GM21529 (cell line): ENCODE measurements at regions not wholly inside any gene's neighbourhood (a gene's known extent, or its start where the extent isn't known, plus 50 kb on each side); places are given as distances from the start of the nearest gene placed in this dataset.

Source experiments
- ATAC-seq: cut with Tn5 transposase; IDR thresholded peaks from one replicate; pipeline ENCODE4 v1.9.1; 2021; ENCODE audit not compliant: unreplicated experiment

DNA sequence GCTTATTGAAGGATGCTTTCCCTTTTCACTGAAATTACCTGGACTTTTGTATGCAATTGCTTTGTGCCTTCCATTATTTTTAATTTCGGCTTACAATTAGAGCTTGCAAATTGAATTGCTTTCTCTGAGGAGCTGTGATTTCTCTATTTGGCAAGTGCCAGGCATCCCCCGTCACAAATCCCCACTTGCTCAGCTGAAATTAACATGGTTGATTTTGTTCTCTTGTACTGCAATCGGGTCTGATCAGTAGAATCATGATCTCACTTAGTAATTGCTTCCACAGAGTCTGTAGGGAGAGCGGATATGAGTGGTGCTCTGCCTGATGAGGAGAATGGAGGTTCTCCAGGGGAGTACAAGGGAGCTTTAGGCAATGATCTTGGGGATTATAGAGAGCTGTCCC, 495.5 kb upstream of the SGCD start:
- no peak for ATAC-seq

DNA sequence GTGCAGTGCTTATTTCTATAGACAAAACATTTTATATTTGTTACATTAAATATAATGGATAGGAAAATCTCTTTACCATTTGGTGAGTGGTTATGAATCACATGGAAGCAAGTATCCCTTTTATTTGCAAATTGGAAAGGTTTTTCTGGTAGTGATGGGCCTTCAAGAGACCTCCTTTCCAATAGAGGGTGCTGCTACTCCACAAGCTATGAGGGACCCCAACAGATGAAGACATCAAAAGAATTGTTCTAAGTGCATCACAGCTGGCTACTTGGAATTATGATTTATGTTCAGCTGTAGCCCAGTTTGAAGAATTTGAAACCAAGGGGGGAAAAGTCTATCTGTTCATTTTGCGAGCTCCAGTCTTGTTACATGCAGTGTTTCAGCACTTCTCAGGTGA, 493.7 kb upstream of the SGCD start:
- ATAC-seq: no peak

DNA sequence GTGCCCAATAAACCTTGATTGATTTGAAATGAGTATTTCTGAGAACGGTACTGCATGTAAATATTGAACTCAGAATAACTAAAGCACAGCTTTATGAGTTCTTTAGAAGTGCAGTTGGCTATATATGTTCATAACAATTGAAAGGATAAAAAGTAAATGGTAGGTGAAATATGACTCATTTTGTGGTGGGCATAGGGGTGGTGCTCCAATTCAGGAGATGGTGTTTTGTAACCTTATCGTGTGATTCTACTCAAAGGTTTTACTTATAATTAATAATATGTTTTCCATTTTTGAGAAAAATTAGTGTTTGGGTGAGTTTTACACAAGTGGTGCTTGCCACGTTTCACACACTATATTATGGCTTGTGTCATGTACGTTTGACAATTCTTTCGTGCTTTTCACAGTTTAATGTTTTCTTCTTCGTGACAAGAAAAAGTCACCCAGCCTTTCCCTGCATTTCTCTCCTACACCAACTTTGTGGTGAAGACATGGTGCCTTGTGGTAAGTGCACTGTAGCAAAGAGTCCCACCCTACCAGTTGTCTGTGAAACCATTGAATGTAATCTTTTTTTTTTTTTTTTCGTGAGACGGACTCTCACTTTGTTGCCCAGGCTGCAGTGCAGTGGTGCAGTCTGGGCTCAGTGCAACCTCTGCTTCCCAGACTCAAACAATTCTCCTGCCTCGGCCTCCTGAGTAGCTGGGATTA, 492.5 kb upstream of the SGCD start:
- ATAC-seq: no peak

DNA sequence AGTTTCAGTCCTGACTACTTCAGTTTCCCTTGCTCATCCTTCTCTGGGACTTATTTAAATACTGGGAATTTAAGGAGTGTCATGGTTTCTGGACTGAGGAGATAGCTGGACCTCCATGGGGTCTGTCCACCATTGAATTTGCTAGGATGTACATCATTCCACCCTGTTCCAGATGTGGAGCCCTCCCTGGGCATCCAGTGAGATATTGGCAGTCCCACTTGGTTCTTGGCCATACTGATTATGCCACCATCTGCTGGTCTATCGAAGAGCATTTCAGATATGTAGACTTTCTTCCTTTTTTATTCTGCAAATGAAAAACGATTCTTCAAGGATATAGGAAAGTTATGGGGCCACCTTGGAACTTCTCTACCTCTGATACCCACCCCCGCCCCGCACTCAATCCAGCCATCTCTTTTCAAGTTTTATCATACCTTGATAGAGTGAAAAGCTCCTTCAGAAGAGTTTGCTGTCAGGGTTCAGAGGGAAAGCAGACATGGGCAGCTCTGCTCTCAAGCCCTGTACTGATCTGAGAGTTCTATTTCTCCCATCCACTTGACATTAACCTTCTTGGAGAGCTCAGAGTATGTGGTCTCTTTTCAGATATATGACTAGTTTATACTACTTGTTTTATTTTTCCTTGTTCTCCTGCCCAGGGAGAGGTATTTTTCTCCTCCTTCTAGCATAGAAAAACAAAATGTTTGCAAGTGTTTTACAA, 490.7 kb upstream of the SGCD start:
- ATAC-seq: no peak

DNA sequence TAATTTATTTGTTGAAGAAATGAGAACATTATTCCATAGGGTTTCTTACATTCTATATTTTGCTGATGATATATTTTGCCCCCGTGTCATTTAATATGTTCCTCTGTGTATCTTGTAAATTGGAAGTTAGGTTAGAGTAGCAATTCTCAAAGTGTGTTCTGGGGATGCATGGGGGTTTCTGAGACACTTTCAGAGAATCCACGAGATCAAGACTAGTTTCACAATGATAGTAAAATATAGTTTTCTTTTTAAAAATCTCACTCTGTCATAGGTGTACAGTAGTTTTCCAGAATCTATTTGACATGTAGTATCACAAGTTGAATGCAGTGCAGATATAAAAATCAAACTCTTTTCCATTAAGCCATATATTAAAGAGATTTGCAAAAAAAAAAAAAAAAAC, 488.6 kb upstream of the SGCD start:
- no peak for ATAC-seq

DNA sequence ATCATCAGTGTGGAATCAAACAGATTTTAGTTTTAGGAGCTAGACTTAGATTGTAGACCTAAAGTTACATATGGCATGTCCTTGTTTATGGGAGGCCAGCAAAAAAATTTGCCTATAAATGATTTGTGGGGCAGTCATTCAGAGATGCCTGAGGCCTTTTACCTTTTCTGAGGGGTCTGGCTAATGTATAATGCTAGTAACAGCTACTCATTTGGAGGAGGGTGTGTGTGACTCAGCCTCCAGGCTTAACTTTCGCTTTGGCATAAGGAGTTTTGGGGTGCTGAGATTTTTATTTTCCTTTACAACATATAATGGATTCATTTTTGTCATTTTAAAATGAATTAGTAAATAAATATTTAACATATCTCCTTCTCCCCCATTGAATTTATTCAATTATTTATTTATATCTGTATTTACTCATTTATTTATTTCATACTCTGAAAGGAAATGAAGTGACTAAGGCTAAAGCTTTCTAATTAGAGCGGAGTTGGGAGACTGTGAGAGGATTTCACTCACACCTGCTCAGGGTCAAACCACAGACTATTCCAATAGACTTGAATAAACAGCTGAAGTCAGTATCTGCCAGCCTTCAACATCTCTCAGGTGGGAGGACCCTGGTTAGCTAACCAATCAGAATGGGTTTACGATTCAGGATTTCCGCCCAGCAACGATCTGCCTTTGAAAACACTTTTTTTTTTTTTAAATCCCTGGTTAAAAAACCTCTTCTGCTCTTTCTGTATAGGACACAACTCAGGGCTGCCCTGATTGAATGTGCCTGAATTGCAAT, 487.5 kb upstream of the SGCD start:
- ATAC-seq: no peak

DNA sequence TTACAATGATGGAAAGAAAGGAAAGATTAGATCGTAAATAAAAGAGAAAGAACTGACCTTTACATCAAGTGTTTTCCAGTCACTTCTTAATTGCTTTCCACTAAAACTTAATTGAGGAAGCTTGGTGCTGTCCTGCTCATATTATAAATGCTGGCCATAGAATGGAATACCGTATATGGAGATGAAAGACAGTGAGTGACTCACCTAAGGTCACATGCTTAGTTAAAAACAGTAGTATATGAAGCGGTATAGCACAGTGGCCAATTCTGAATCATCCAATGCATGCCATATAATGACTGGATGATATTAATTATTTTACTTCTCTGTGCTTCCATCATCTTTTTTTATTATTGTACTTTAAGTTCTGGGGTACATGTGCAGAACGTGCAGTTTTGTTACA, 482.4 kb upstream of the SGCD start:
- ATAC-seq: no peak

DNA sequence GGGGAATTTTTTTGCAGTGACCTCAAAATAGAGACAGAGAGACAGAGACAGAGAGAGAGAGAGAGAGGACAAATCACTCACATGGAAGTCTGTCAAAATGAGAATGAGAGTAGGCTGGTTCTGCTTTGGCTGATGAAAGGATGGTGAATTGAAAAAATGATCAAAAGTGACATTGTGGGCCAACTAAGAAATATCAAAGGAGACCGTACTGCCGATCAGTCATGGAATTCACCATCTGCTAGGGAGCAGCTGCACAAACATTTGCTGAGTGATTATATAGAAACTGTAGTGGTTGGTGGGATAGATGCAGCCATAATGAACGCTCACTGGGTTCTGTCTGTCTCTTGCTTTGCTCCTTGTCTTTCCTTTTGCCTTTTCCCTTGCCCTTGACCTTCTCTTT, 476.6 kb upstream of the SGCD start:
- ATAC-seq: no peak

DNA sequence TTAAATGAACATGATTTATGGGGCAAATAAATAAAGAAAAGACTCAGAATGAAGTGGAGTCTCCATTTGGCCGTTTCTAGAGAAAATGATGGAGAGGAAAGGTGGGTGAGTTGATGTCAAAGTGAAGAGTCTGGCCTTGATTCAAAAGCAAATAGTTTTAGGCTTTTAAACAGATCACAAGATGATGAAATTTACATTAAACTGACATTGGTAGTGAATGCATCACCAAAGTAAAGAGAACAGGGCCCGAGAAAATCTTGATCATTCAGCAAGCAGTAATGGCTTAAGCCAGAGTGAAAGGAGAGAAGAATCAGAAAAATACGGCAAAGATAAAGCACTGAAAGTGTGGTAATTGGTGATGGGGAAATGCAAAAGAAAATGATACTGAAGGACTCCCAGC, 460.0 kb upstream of the SGCD start:
- ATAC-seq: no peak

DNA sequence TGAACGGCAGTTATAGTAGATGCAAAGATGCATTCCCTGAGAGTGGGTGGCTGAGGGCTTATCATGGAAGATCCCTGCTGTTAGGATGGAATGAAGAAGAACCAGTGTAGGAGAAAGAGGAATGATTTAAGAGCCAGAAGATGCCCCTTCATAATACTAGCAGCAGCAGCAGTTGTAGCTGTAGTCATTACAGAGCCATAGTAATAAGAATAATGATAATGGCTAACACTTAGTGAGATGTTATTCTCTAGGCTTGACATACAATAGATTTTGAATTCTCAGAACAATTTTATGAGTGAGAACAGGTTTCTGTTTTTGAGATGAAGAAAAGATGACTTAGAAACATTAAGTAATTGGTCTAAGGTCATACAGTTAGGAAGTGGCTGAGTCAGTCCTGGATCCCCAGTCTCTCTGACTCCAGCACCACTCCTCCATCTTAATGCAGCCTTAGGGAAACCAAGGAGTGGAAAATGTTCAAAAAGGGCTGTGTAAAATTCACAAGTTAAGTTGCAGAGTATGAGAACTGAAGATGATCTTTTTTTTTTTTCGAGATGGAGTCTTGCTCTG, 459.4 kb upstream of the SGCD start:
- no peak for ATAC-seq

DNA sequence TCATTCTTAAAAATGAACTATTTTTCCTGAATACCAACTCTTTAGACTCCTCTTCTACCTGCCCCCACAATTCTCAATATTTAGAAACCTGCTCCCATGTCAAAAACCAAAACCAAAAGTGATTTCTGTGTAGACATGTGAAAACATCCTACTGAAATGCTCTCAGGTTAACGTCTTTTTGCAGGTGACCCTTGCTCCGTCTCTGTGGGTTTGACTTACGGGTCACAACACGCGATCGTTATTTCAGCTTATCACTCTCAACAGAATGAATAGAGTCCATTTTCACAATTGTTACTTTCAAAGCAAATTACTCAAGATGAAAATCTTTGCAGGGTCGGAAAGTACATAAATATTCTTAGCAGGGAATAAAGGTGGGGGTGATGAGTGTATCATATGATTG, 456.3 kb upstream of the SGCD start:
- ATAC-seq: no peak

DNA sequence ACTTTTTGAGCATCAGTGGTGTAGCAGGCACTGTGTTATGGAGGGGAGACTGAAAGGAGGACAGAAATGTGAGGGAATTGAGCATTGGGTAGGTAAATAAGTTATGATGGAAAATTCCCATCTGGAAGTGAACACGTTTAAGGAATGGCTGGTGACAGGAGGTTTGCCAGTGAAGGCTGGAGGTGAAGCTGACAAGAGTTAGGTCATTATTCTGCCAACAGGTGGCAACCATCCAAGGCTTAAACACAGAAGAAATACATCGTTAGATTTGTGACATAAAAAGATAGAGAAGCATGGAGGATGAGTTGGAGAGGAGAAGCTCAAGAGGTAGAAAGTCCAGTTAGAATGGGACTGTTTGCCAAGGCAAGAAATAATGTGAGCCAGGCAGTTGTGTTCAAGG, 455.3 kb upstream of the SGCD start:
- ATAC-seq: no peak

DNA sequence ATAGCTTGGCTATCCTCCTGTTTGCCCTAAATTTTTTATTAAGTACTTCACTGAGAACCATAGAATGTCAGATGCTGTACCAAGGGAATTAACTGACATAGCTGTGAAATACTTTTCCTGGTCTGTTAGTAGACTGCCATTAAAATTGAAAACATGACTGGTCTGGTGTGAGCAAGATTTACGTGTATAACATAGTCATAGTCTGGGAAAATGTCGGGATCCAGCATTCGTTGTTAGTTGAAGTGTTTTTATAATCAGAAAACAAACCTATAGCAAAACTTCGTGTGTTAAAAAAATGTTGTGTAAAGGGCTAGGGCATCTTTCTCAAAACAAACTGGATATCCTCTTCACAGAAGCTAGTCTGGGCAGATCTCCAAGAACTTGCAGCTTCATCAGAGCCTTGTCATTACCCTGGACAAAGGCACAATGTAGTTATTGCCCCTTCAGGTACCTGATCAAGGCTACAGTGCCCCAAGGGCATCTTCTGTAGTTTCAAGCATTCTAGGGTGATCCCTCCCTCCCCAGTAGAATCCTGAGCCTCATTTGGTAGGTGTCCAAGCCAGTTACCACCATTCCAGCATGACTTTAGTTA, 454.2 kb upstream of the SGCD start:
- no peak for ATAC-seq

DNA sequence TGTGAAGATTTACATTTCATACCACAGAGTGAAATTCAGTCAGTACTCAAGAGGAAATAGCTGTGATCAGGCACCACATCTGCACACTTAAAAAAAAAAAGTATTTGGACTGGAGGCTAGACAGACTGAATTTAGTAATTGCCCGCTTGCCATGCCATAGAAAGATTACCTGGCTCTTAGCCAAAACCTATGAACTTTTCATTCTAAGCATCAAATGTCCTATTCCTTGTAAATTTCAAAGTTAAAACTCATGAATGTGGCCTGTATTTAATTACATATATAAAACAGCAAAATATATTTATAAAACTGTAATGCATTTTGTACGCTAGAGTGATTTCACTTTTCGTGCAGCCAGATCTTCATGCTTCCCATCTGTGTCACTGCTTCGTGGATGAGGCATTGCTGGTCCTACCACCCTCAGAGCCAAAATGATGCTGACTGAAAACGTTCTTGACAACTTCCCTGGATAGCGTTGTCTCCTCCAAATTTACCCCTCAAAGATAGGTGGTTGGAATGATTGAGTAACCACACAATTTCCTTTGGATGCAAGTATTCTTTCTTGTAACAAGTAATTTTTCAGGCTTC, 447.9 kb upstream of the SGCD start:
- ATAC-seq: no peak

DNA sequence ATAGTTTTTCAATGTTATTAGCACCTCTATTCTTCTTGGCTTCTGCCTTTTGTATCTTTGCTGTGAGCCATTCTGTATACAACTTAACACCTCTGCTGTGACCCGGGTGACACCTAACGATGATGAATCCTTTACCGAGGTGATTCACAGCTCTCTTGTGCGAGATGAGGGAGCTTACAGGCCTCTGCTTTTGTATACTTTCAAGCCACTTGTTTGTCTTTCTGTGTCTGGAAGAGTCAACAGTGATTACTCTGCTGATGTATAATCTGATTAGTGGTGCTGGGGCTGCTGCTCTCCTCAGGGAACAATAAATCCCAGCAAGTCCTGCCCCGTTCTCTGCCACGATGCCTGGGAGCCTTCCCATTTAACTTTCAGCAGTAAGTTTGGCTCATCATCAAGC, 442.9 kb upstream of the SGCD start:
- ATAC-seq: no peak

DNA sequence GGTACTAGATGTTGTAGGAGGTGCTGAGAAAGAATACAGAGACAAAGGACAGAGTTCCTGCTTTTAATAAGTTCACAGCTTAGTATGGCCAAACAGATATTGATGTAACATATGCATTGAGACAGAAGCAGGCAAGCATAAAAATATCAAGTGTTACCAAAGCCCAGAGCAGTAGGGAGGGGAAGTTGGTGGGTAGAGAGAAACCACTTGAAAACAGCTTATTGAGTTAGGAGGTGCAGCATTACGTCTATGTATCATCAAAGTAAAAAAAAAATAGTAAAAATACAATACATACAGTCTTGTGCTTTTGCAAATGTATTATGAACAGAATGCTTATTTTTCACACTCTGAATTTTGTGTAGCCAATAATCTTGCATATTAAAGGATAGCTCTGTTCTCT, 441.8 kb upstream of the SGCD start:
- no peak for ATAC-seq

DNA sequence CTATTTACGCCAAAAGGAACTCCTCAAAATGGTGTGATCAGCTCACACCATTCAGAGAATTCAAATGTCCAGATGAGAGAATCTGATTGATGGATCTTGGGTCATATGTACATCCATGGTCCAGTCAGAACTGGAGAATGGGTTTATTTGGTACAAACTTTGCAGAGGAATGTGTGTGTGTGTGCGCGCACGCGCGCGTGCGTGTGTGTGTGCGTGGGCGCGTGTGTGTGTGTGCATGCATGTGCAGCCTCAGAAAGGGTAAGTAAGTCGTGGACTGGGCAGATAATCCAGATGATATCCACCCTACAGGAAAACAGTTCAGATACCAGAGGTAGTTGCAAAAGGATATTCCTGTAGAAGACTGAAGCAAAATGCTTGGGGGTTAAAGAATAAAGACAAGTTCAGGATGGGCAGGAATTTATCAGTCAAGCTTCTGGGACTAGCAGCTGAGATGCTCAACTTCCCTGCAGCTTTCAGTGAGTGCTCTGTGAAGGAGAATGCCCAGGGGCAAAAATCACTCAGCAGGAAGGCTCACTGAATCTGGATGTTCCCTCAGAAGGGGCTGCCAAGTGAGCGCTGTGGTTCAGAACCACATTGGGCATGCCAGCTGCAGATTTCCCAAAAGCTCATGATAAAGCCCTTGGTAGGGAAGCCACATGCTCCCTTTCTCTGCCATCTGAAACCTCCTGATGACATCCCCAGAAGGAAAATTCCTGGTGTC, 440.5 kb upstream of the SGCD start:
- ATAC-seq: no peak

DNA sequence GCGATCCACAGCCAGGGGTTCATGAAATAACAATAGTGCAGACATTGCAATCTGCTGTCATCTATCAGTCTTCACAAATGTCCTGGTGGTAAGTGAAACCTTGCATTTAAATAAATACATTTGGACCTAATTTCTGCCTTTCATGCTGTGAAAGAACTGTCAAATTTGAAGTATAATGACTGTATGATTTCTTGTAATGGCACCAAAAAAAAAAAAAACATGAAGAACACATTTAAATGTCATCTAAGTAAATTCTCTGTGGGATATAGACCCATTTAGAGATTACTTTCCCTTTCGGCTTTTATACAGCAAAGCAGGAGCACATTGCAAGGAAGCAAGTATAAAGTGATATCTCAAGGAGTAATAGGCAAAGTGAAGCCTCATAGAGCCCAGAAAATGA, 431.5 kb upstream of the SGCD start:
- no peak for ATAC-seq

DNA sequence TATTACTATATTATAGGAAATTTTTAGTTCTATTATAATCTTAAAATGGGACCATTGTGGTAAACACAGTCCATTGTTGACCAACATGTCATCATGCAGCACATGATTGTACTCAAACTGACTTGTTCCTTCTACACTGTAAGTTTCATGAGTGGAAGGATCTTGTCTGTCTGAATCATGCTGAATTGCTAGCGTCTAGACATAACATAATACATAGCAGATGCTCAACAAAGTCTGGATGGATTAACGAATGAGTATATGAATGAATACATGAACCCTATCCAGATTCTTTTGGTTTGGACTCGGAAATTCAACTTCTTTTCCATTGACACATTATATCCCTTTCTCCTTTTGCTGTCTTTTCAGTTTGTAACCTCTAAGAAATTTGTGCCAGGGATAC, 429.2 kb upstream of the SGCD start:
- ATAC-seq: no peak

DNA sequence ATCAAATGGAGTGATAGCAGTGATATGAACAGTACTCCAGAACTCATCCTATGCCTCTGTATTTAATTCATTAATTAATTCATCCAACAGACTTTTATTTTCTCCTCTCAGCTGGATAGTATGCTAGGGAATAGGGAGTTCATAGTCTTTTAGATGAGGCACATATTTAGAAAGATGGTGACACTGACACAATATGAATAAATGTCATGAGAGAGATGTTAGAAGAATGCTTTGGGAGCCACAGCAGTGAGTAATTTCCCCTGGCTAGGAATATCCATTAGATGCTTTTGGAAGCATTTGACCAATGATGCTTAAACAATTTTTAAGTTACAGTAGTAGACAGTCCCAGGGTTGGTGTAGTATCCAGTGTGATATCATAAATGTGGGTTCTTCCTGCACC, 428.7 kb upstream of the SGCD start:
- no peak for ATAC-seq
